Stromal cell of bone marrow (primary cell): ENCODE measurements at regions not wholly inside any gene's neighbourhood (a gene's known extent, or its start where the extent isn't known, plus 50 kb on each side); places are given as distances from the start of the nearest gene placed in this dataset.
"Not testable (repeated sequence)": the region's sequence is repeated elsewhere in the genome, so short reads cannot be mapped to it uniquely, and the experiment has no call there.

Experiments
- DNase-seq: peaks from one replicate; pipeline ENCODE4 v3.0.0-alpha.2; 2012; ENCODE audit warnings: low read depth

DNA sequence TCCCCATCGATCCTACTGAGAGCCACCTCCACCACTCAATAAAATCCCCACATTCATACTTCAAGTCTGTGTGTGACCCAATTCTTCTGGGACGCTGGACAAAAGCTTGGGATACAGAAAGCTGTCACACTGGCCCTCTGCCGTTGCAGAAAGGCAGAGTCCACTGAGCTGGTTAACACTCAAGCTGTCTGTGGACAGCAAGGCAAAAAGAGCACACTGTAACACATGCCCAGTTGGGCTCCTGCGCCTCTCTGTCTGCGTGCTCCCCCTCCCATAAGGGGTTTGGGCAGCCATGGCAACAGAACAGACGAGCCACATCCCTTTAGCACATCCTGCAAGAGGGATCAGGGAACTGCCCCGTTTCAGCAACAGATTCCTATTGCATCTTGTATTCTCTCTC lies 106.9 kb upstream of the RGPD4 start:
- no peak for DNase-seq

DNA sequence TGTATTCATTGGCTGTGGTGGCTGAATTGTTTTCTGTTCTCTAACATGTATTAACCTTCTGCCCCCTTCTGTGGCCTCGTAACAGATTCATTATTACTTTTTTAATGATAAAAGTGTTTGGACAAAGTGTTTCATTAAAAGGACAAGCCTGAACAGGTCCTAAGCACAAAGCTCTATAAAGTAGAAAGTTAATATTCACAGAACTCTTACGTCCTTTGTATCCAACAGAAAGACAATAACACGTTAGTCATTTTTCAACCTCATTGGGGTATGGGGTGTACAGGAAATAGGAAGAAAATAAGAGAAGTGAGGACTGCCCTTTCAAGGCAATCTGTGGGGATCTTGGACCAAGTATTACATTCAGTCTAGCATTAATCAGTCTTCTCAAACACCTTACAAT lies 105.5 kb upstream of the RGPD4 start:
- DNase-seq, result no peak

DNA sequence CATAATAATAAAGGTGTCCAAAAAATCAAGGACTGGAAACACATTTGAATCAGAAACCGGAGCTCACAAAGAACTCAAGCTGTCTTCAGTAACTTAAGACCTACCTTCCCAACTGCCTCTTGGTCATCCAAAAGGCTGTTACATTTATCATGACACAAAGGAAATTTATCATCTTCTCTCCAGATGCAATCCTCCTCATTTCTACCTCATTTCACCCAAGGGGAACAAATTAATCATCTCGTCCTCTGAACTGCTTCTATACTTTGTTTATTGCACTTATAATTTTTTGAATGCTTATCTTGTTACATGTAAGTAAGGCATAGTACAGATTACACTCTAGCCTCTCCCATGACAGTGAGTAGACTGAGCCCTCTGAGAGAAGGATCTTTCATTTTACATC lies 105.1 kb upstream of the RGPD4 start:
- no peak for DNase-seq

DNA sequence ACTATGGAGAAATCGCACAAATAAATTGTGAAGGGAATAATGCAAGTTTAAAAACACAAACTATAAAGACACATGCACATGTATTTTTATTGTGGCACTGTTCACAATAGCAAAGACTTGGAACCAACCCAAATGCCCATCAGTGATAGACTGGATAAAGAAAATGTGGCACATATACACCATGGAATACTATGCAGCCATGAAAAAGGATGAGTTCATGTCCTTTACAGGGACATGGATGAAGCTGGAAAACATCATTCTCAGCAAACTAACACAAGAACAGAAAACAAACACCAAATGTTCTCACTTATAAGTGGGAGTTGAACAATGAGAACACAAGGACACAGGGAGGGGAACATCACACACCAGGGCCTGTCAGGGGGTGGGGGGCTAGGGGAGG lies 100.9 kb upstream of the RGPD4 start:
- not testable (repeated sequence) for DNase-seq

DNA sequence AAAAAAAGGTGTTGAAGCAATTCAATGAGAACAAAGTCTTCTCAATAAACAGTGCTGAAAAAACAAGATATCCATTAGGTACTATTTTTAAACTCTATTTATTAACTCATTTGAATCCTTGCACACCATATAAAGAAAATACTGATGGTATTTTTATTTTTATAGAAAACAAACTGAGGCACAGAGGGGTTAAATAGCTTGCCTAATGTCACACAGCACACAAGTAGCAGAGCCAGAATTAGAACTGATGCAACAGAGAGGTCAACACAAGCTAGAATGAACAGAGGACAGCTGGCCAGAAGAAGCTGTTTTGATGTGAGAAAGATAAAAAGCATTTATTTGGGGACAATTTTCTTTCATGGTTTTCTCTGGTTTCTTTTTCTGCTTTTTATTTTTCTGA lies 99.4 kb upstream of the RGPD4 start:
- DNase-seq, result no peak

DNA sequence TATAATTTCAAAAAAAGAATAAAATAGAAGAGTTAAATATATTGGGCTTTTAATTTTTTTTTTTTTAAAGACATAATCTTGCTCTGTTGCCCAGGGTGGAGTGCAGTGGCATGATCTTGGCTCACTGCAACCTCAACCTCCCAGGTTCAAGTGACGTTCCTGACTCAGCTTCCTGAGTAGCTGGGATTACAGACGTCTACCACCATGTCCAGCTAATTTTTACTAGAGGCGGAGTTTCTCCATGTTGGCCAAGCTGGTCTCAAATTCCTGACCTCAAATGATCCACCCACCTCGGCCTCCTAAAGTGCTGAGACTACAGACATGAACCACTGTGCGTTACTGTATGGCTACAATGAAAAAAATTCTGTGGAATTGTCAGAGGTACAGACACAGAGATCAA lies 98.1 kb upstream of the RGPD4 start:
- DNase-seq, result no peak

DNA sequence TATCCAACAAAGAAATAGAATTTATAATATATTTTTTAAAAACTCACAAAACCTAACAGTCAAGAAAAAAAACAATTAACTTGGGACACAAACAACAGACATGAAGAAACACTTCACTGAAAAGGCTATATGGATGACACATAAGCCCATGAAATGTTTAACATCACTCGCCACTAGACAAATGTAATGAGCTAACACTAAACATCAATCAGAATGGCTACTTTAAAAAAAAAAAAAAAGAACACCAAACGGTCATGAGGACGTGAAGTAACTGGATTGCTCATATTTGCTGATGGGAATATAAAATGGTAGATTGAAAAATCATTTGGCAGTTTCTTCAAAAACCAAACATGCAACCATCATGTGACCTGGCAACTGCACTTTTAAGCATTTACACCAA lies 97.3 kb upstream of the RGPD4 start:
- DNase-seq, result no peak

DNA sequence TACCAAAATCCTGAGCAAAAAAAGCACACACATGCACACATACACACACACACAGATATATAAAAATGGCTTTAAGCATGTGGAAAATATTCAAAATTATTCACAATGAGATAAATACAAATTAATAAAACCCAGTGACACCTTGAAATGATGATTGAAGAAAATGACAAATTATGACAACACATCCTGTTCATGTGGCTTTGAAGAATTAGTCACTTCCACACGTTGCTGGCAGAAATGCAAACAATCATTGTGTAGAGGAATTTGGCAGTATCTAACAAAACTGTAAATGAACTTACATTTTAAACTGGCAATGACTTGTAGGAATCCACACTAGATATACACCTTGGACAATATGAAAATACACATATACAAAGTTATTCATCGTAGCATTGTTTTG lies 95.8 kb upstream of the RGPD4 start:
- DNase-seq, result no peak

DNA sequence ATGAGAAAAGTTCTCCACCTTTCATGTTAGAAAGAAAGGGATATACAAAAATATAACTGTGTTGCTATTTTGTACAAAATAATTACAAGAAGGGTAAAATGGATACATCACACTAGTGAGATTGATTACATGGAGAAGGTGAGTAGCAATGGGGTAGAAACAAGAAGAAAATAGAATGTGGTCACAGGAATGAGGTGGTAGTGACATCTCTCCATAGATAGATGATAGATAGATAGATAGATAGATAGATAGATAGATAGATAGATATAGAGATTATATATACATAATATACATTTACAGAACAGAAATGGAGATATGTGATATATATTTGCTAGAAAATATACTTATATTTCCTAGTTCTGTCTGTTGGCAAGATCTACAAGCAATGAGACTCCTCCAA lies 95.3 kb upstream of the RGPD4 start:
- DNase-seq, result no peak

DNA sequence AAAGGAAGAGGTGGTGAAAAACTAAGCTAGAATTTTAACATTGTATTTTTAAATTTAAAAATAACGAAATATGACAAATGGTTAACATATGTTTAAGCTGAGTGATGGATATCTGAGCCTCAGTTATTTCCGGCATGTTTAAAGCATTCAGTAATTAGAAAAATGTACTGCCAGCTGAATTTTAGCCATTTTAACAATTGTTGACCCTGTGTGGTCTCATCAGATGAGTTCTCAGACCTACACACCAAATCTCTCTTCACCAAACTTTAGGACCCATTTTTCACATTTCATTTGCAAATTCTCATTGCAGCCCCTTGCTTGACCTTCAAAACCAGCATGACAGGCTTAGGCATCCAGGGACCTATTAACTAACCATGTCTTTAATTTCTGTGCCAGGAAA lies 91.5 kb upstream of the RGPD4 start:
- DNase-seq, result no peak

DNA sequence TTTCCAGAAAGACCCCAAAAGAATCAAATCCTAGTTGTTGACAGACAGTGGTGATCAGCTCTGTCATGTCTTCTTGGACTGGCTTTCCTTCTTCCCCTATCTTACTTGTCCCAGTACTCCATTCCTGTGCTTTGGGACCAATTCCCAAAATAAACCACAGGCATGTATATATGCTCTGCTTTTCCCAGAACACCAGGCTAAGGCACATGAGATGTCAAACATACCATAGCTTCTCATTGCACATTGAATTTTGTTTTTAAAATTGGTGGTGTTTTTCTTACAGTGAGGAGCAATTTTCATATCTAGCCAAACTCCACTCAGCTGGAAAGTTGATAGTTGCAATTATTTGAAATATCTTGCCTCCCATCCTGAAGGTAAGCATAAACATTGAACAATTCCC lies 88.9 kb upstream of the RGPD4 start:
- no peak for DNase-seq

DNA sequence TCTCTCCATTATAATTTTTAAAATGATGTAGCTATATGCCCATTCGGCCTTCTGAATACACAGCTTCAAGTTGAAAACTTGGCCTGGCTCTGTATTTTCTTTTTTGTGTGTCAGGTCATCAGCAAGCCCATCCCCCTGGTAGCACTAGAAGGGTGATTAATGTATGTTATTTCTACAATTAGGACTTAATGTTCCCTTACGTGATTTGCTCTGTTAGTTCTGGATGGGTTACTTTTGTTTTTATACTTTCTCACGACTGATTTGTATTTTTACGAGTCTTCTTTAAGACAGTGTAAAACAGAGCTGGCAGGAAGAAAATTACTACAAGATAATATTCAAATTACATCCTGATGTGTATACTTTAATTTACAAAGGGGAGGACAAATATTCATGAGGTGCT lies 88.4 kb upstream of the RGPD4 start:
- no peak for DNase-seq

DNA sequence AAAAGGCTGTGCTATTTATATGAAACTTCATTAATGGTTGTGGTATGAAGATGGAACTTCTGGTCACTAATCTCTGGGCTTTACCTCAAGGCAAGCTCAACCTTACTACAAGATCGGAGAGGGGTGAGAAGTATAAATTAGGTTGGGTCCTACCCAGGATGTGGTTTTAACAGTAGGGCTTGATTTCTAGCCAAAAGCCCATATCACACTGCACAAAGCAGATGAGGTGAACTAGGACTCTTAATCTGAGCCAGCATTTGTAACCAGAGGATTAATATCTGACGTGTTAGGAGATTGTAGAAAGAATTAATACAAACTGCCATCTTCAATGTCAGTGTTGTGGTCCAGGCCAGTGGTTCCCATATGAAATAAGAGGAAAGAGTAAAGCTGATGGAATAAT lies 86.4 kb upstream of the RGPD4 start:
- DNase-seq, result no peak

DNA sequence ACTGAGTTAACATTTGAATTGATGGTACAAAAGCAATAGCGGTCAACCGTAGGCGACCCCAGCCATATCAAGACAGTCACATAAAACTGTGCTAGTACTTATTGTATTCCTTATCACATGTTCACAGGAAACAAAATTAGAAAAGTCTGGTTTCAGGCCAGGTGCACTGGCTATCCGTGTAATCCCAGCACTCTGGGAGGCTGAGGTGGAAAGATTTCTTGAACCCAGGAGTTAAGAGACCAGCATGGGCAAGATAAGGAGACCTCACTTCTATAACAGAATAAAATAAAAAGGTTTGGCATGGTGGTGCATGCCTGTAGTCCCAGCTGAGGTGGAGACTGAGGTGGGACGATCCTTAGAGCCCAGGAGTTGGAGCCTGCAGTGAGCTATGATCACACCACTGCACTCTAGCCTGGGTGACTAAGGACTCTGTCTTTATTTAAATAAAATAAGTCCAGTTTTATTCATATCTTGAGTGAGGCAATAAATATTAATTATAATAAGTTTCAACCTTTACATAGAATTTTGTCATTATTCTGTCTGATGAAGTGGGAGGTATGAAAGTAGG lies 84.1 kb upstream of the RGPD4 start:
- no peak for DNase-seq

DNA sequence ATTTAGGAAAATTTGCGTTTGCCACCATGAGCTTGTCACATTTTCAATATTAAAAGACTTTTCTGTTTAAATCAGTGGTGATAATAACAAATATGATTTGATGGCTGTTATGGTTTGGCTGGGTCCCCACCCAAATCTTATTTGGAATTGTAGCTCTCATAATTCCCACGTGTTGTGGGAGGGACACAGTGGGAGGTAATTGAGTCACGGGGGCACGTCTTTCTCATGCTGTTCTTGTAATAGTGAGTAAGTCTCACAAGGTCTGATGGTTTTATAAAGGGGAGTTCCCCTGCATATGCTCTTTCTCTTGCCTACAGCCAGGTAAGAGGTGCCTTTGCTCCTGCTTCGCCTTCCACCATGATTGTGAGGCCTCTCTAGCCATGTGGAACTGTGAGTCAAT lies 83.4 kb upstream of the RGPD4 start:
- DNase-seq, result no peak

DNA sequence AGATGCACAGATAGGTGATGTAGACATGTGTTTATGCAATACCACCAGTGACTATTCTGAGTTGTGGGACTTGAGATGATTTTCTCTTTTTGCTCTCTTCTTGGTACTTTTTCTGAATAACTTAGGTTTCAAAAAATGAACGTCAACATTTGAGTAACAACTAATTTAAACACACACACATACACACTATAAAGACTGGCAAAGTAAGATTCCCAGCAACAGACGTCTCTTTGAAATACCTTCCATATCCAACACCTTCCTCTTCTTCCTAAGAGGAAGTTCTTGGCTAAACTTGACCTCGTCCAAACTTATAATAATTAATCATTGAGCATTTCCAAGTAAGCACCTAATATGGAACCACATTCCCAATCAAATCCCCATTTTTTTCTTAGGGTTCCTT lies 81.6 kb upstream of the RGPD4 start:
- DNase-seq, result no peak

DNA sequence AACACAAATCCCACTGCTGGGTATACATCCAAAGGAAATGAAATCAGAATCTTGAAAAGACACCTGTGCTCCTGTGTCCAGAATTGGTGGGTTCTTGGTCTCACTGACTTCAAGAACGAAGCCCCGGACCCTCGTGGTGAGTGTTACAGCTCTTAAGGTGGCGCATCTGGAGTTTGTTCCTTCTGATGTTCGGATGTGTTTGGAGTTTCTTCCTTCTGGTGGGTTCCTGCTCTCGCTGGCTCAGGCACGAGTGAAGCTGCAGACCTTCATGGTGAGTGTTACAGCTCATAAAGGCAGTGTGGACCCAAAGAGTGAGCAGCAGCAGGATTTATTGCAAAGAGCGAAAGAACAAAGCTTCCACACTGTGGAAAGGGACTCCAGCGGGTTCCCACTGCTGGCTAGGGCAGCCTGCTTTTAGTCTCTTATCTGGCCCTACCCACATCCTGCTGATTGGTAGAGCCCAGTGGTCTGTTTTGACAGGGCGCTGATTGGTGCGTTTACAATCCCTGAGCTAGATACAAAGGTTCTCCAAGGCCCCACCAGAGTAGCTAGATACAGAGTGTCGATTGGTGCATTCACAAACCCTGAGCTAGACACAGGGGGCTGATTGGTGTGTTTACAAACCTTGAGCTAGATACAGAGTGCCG lies 80.0 kb upstream of the RGPD4 start:
- DNase-seq, result not testable (repeated sequence)

DNA sequence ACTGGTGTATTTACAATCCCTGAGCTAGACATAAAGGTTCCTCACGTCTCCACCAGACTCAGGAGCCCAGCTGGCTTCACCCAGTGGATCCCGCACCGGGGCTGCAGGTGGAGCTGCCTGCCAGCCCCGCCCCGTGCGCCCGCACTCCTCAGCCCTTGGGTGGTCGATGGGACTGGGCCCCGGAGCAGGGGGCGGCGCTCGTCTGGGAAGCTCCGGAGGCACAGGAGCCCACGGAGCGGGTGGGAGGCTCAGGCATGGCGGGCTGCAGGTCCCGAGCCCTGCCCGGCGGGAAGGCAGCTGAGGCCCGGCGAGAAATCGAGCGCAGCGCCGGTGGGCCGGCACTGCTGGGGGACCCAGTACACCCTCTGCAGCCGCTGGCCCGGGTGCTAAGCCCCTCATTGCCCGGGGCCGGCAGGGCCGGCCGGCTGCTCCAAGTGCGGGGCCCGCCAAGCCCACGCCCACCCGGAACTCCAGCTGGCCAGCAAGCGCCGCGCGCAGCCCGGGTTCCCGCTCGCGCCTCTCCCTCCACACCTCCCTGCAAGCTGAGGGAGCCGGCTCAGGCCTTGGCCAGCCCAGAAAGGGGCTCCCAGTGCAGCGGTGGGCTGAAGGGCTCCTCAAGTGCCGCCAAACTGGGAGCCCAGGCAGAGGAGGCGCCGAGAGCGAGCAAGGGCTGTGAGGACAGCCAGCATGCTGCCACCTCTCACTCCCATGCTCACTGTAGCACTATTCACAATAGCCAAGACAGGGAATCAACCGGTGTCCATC lies 79.3 kb upstream of the RGPD4 start:
- DNase-seq, result not testable (repeated sequence)

DNA sequence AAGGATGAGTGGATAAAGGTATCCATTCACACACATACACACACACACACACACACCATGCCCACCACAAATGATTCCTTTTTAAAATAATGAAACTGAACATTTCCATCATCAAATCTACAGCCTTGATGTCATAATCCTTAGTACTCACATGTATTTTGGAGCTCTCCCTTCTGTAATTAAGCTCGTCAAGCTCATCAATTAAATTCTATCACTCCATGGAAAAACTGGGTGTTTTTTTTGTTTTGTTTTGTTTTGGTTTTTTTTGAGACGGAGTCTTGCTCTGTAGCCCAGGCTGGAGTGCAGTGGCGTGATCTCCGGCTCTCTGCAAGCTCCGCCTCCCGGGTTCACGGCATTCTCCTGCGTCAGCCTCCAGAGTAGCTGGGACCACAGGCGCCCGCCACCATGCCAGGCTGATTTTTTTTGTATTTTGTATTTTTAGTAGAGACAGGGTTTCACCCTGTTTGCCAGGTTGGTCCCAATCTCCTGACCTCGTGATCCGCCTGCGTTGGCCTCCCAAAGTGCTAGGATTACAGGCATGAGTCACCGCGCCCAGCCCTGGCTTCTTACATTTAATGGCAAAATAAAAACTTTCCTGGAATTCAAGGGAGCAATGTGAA lies 78.6 kb upstream of the RGPD4 start:
- no peak for DNase-seq

DNA sequence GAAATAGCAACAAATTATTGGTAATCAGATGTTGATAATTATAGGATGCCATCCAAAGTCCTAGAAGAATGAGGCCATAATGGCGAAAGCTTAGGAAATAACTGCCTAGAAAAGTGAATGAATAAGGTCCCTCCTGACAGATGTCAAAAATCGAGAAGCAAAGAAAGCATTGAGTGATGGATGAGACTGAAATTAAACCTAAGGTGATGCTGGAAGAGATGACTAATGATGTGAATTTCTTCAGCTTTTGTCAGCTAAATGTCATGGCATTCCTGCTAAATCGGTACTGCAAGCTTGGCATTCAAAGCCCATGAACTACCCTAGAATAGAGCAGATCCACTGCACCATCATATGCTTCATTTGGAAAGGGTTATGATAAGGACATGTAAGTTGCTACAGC lies 74.8 kb upstream of the RGPD4 start:
- no peak for DNase-seq

DNA sequence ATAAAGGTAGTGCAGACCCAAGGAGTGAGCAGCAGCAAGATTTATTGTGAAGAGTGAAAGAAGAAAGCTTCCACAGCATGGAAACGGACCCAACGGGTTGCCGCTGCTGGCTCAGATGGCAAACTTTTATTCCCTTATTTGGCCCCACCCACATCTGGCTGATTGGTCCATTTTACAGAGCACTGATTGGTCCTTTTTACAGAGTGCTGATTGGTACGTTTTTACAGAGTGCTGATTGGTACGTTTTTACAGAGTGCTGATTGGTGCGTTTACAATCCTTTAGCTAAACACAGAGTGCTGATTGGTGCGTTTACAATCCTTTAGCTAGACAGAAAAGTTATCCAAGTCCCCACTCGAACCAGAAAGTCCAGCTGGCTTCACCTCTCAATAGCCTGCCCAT lies 72.9 kb upstream of the RGPD4 start:
- not testable (repeated sequence) for DNase-seq

DNA sequence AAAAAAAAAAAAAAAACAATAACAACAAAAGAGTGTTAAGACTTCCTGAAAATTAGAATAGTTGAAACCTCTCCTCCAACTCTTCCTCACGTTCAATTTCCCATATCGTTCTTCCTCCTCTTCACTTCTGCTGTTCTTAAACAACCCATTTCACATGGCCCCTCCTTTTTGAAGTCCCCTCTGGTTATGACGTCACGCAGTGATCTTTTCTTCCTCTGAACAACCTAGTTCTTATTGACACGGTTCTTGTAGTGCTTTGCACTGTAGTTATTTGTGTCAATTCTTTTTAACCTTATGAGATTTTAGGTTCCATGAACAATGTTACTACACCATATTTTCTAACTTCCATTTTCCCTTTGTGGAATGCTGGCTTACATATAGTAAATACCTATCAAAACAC lies 69.5 kb upstream of the RGPD4 start:
- no peak for DNase-seq

DNA sequence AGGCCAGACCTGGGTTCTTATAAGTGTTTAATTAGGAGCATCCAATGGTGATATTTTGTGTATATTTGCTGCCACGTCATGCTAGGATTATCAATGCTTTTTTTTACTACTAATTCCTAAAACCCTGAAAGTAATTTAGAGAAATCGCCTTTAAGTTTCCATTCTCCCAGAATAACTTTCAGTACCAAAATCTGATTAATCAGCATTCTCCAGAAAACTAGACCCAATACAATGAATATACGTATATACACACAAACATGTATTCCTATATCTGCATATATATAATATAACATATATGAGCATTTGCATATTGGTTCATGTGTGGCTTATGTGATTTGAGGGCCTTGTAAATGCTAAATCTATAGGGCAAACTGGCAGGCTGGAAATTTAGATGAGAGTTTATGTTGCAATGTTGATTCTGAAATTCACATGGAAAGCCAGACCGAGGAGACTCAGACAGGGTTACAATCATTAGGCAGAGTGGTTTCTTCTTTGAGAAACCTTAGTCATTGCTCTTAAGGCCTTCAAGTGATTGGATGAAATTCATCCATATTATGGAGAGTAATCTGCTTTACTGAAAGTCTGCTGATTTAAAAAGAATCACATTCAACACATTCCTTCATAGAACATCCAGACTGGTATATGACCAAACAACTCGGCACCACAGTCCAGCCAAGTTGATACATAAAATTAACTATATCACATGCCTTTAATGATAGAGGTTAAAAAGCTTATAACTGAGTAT lies 65.9 kb upstream of the RGPD4 start:
- no peak for DNase-seq
